A673 (cell line): ENCODE measurements at regions not wholly inside any gene's neighbourhood (a gene's known extent, or its start where the extent isn't known, plus 50 kb on each side); places are given as distances from the start of the nearest gene placed in this dataset.

ENCODE experiments used
- BruUV-seq: library from RNA; stranded (reverse); fragments of 400-500 nt; replicated peaks from 2 replicates; lab custom pipeline; 2021; lab: Mats Ljungman, UMichigan
- CTCF ChIA-PET: fragments of 300-600 bp; sonication (Branson Sonifier 250); formaldehyde crosslinking; loops from one replicate; lab custom pipeline; 2022; ENCODE audit warnings: antibody characterized with exemption; lab: Charles Lee
- POLR2A ChIA-PET: fragments of 300-600 bp; sonication (Branson Sonifier 250); formaldehyde crosslinking; loops from one replicate; lab custom pipeline; 2022; ENCODE audit warnings: antibody characterized with exemption; ENCODE audit not compliant: low non-redundant PET; lab: Charles Lee
- DNase-seq: peaks from one replicate; pipeline ENCODE4 v3.0.0-alpha.2; 2015; ENCODE audit warnings: low spot score
- H3K27ac ChIP-seq: fragments of 200-600 bp; sonication (generic); 2 replicates; pipeline ENCODE4 v1.5.1; 2016; ENCODE audit warnings: mixed run types, low read depth, mild to moderate bottlenecking, mixed read lengths, antibody characterized with exemption, low read length; ENCODE audit not compliant: poor library complexity, severe bottlenecking
- H3K27me3 ChIP-seq: fragments of 200-600 bp; sonication (generic); replicated peaks from 2 replicates; pipeline ENCODE4 v1.6.1; 2017; ENCODE audit warnings: mixed run types, low read depth, mild to moderate bottlenecking, mixed read lengths, antibody characterized with exemption, low read length; ENCODE audit not compliant: insufficient read depth, poor library complexity
- H3K36me3 ChIP-seq: fragments of 200-600 bp; sonication (generic); 2 replicates; pipeline ENCODE4 v1.6.1; 2016; ENCODE audit warnings: mixed run types, mild to moderate bottlenecking, mixed read lengths, antibody characterized with exemption, low read length; ENCODE audit not compliant: insufficient read depth, poor library complexity, severe bottlenecking
- H3K4me1 ChIP-seq: fragments of 200-600 bp; sonication (generic); 2 replicates; pipeline ENCODE4 v1.6.1; 2017; ENCODE audit warnings: mixed run types, mild to moderate bottlenecking, mixed read lengths, antibody characterized with exemption, low read length; ENCODE audit not compliant: insufficient read depth, poor library complexity, severe bottlenecking
- H3K4me3 ChIP-seq: fragments of 200-600 bp; sonication (generic); 2 replicates; pipeline ENCODE4 v1.5.1; 2016; ENCODE audit warnings: low read depth, mixed run types, mild to moderate bottlenecking, mixed read lengths, low read length; ENCODE audit not compliant: poor library complexity, severe bottlenecking
- H3K9me3 ChIP-seq: fragments of 200-600 bp; sonication (generic); 2 replicates; pipeline ENCODE4 v1.6.1; 2016; ENCODE audit warnings: mixed run types, low read depth, mild to moderate bottlenecking, mixed read lengths, antibody characterized with exemption, low read length; ENCODE audit not compliant: poor library complexity, severe bottlenecking
- CTCF ChIP-seq: fragments of 300-800, 200-600 bp; sonication (generic); conservative IDR thresholded peaks from 2 replicates; pipeline ENCODE4 v1.5.1; 2017; ENCODE audit warnings: low read depth, mild to moderate bottlenecking, antibody characterized with exemption, low read length, moderate library complexity, mixed read lengths
- EZH2 ChIP-seq: fragments of 200-600 bp; sonication (generic); IDR thresholded peaks from 2 replicates; pipeline ENCODE4 v1.6.1; 2017; ENCODE audit warnings: borderline replicate concordance, low read depth, mild to moderate bottlenecking, mixed read lengths, antibody characterized with exemption, low read length; ENCODE audit not compliant: poor library complexity, severe bottlenecking
- intact Hi-C: fragments of 100-400 bp; cut with micrococcal nuclease; formaldehyde crosslinking; loops from one replicate; pipeline ENCODE4 v1.10.0; 2022; ENCODE audit not compliant: unreplicated experiment

- Histone ChIP-seq H3K9me3 (no peaks in the 10 kb centered on the region), H3K27me3 (peaks cover 17% of the 10 kb centered on the region), H3K4me1 (no peaks in the 10 kb centered on the region), H3K36me3 (no peaks in the 10 kb centered on the region), H3K4me3 (no peak overlapping the region), H3K27ac (no peak overlapping the region)
- ChIA-PET CTCF (no interaction called here), POLR2A (no interaction called here)
- TF ChIP-seq EZH2 (no peak), CTCF (no peak)
- no peak for DNase-seq
- intact Hi-C loops: no loop called here
- BruUV-seq: no TSS peak
These were observed 81.3 kb downstream of the CHST1 start for GRCh38 chr11:45583981-45584566.

- H3K9me3 ChIP-seq: no peaks in the 10 kb centered on the region
- intact Hi-C loops: no loop called here
- DNase-seq: peak; percentile 63
- no TSS peak for BruUV-seq
- H3K27ac ChIP-seq: no peak overlapping the region
- H3K27me3 ChIP-seq: peaks cover 11% of the 10 kb centered on the region
- CTCF ChIA-PET: no interaction called here
- TF ChIP-seq CTCF: no peak
- no peak for TF ChIP-seq EZH2
- H3K36me3 ChIP-seq: no peaks in the 10 kb centered on the region
- POLR2A ChIA-PET: no interaction called here
- no peaks in the 10 kb centered on the region for H3K4me1 ChIP-seq
- H3K4me3 ChIP-seq: no peak overlapping the region
These were observed 85.0 kb downstream of the CHST1 start for GRCh38 chr11:45580399-45580798.

- POLR2A ChIA-PET: no interaction called here
- DNase-seq: peak; percentile 65
- BruUV-seq: no TSS peak
- no peaks in the 10 kb centered on the region for H3K36me3 ChIP-seq
- intact Hi-C loops: no loop called here
- CTCF ChIA-PET: interaction anchor here (2.3 kb wide), 1 partner anchor 193 kb away, joined by 8 read pairs; no protein-coding TSS in a partner anchor
- TF ChIP-seq EZH2 (no peak), CTCF (no peak)
- H3K4me3 ChIP-seq: no peak overlapping the region
- no peak overlapping the region for H3K27ac ChIP-seq
- H3K27me3 ChIP-seq: no peaks in the 10 kb centered on the region
- no peaks in the 10 kb centered on the region for H3K4me1 ChIP-seq
- H3K9me3 ChIP-seq: no peaks in the 10 kb centered on the region
These were observed 87.1 kb downstream of the CHST1 start for GRCh38 chr11:45578316-45578715.
